ENCODE measurements at regions not wholly inside any gene's neighbourhood (a gene's known extent, or its start where the extent isn't known, plus 50 kb on each side); places are given as distances from the start of the nearest gene placed in this dataset.
A peak's percentile ranks its signal among the peaks of the same experiment; 100 is the strongest.

- Histone ChIP-seq H3K4me3 (no peak overlapping the region), H3K27me3 (no peaks in the 10 kb centered on the region), H3K9me3 (no peaks in the 10 kb centered on the region), H3K36me3 (no peaks in the 10 kb centered on the region), H3K4me1 (peaks cover 0 to 6% (median 2%) of the 10 kb centered on the region in 4 donors), H3K27ac (replicated peaks in 1 of 4) (no peak overlapping the region)
- DNase-seq (ENCODE audit: extremely low spot score) = no peak
- intact Hi-C loops (cut with DNase I) = no loop called here
- TF ChIP-seq CTCF (IDR thresholded peaks at IDR 0.05) = no peak
- no peak for TF ChIP-seq POLR2A (IDR thresholded peaks at IDR 0.05; ENCODE audit: low read depth)
- no peak for TF ChIP-seq POLR2AphosphoS5 (IDR thresholded peaks at IDR 0.05)
- TF ChIP-seq EP300 (IDR thresholded peaks at IDR 0.05) = no peak
Observed at GRCh38 chr4:11160288-11160687, 268.4 kb downstream of the HS3ST1 start.

- Histone ChIP-seq H3K9me3 (no peaks in the 10 kb centered on the region), H3K27ac (replicated peaks in 1 of 4) (no peak overlapping the region), H3K4me3 (no peak overlapping the region), H3K27me3 (no peaks in the 10 kb centered on the region), H3K36me3 (no peaks in the 10 kb centered on the region), H3K4me1 (peaks cover 0 to 12% (median 5%) of the 10 kb centered on the region in 4 donors)
- intact Hi-C loops (cut with DNase I) = no loop called here
- no peak for DNase-seq (ENCODE audit: extremely low spot score)
- 56% methylated on average over 1 of the region's 1 CpG for WGBS
- TF ChIP-seq EP300 (IDR thresholded peaks at IDR 0.05) = no peak
- no peak for TF ChIP-seq CTCF (IDR thresholded peaks at IDR 0.05)
- TF ChIP-seq POLR2AphosphoS5 (IDR thresholded peaks at IDR 0.05) = no peak
- no peak for TF ChIP-seq POLR2A (IDR thresholded peaks at IDR 0.05; ENCODE audit: low read depth)
Observed at GRCh38 chr4:11158971-11159370, 269.7 kb downstream of the HS3ST1 start.

- peak overlapping the region in 1 of 4 donors; percentile 40 for H3K27ac ChIP-seq (replicated peaks in 1 of 4)
- no peak for TF ChIP-seq CTCF (IDR thresholded peaks at IDR 0.05)
- TF ChIP-seq EP300 (IDR thresholded peaks at IDR 0.05) = no peak
- TF ChIP-seq POLR2A (IDR thresholded peaks at IDR 0.05; ENCODE audit: low read depth) = no peak
- no peak for TF ChIP-seq POLR2AphosphoS5 (IDR thresholded peaks at IDR 0.05)
Observed at GRCh38 chr4:11155208-11155867, 273.4 kb downstream of the HS3ST1 start.

GRCh38 chr4:11153171-11153750 is 275.4 kb downstream of the HS3ST1 start:
- 77% methylated on average over 3 of the region's 3 CpGs for WGBS
- intact Hi-C loops (cut with DNase I) = no loop called here
- no peak overlapping the region for H3K27ac ChIP-seq (replicated peaks in 1 of 4)
- no peak for DNase-seq (ENCODE audit: extremely low spot score)
- no peaks in the 10 kb centered on the region for H3K27me3 ChIP-seq
- peaks cover 0 to 12% (median 5%) of the 10 kb centered on the region in 4 donors for H3K4me1 ChIP-seq
- TF ChIP-seq CTCF (IDR thresholded peaks at IDR 0.05) = no peak
- no peak for TF ChIP-seq POLR2AphosphoS5 (IDR thresholded peaks at IDR 0.05)
- TF ChIP-seq EP300 (IDR thresholded peaks at IDR 0.05) = no peak
- no peak for TF ChIP-seq POLR2A (IDR thresholded peaks at IDR 0.05; ENCODE audit: low read depth)
- H3K36me3 ChIP-seq = no peaks in the 10 kb centered on the region
- H3K9me3 ChIP-seq = no peaks in the 10 kb centered on the region
- no peak overlapping the region for H3K4me3 ChIP-seq

More at GRCh38 chr4:11155208-11155867, 273.4 kb downstream of the HS3ST1 start:
- intact Hi-C loops (cut with DNase I) = no loop called here
- H3K36me3 ChIP-seq = no peaks in the 10 kb centered on the region
- no peak for DNase-seq (ENCODE audit: extremely low spot score)
- H3K4me3 ChIP-seq = no peak overlapping the region
- peaks cover 0 to 12% (median 5%) of the 10 kb centered on the region in 4 donors for H3K4me1 ChIP-seq
- no peaks in the 10 kb centered on the region for H3K9me3 ChIP-seq
- no peaks in the 10 kb centered on the region for H3K27me3 ChIP-seq
- 50% methylated on average over 5 of the region's 5 CpGs for WGBS
